BE2C (cell line): ENCODE measurements at regions not wholly inside any gene's neighbourhood (a gene's known extent, or its start where the extent isn't known, plus 50 kb on each side); places are given as distances from the start of the nearest gene placed in this dataset.

ENCODE experiments used
- DNase-seq: peaks from one replicate; pipeline ENCODE4 v3.0.0-alpha.2; 2020
- H3K27me3 ChIP-seq: fragments of 250-450 bp; sonication (Bioruptor Pico); 2 replicates; pipeline ENCODE4 v1.5.1; 2020; ENCODE audit warnings: mild to moderate bottlenecking
- H3K36me3 ChIP-seq: fragments of 250-450 bp; sonication (Bioruptor Pico); 2 replicates; pipeline ENCODE4 v1.5.1; 2020; ENCODE audit warnings: mild to moderate bottlenecking
- H3K4me1 ChIP-seq: fragments of 250-450 bp; sonication (Bioruptor Pico); 2 replicates; pipeline ENCODE4 v1.5.1; 2020
- H3K4me3 ChIP-seq: 2 replicates; pipeline ENCODE4 v1.5.1; 2011; ENCODE audit warnings: low read depth, low read length
- H3K9me3 ChIP-seq: fragments of 250-450 bp; sonication (Bioruptor Pico); 2 replicates; pipeline ENCODE4 v1.5.1; 2020
- CTCF ChIP-seq: IDR thresholded peaks from 2 replicates; pipeline ENCODE4 v1.5.1; 2012; ENCODE audit warnings: mild to moderate bottlenecking, low read depth, low read length

- H3K4me3 ChIP-seq: no peak overlapping the region
- TF ChIP-seq CTCF: no peak
- no peak for DNase-seq
- H3K9me3 ChIP-seq: no peaks in the 10 kb centered on the region
- no peaks in the 10 kb centered on the region for H3K36me3 ChIP-seq
- no peaks in the 10 kb centered on the region for H3K27me3 ChIP-seq
- H3K4me1 ChIP-seq: no peaks in the 10 kb centered on the region
Observed at GRCh38 chr5:115433918-115434317, 110.7 kb downstream of the FEM1C start.

- no peak for DNase-seq
- H3K9me3 ChIP-seq: no peaks in the 10 kb centered on the region
Observed at GRCh38 chr5:115432691-115433090, 111.9 kb downstream of the FEM1C start.

GRCh38 chr5:115431116-115431515 is 113.5 kb downstream of the FEM1C start:
- no peaks in the 10 kb centered on the region for H3K4me1 ChIP-seq
- DNase-seq: no peak
- no peaks in the 10 kb centered on the region for H3K36me3 ChIP-seq
- H3K9me3 ChIP-seq: no peaks in the 10 kb centered on the region
- no peaks in the 10 kb centered on the region for H3K27me3 ChIP-seq
- no peak for TF ChIP-seq CTCF
- no peak overlapping the region for H3K4me3 ChIP-seq

More at GRCh38 chr5:115432691-115433090, 111.9 kb downstream of the FEM1C start:
- Histone ChIP-seq H3K4me3 (no peak overlapping the region), H3K4me1 (no peaks in the 10 kb centered on the region), H3K36me3 (no peaks in the 10 kb centered on the region), H3K27me3 (no peaks in the 10 kb centered on the region)
- no peak for TF ChIP-seq CTCF

GRCh38 chr5:115430374-115430773 is 114.2 kb downstream of the FEM1C start:
- Histone ChIP-seq H3K4me1 (no peaks in the 10 kb centered on the region), H3K36me3 (no peaks in the 10 kb centered on the region)
- TF ChIP-seq CTCF: no peak

GRCh38 chr5:115429345-115429940 is 115.1 kb downstream of the FEM1C start:
- TF ChIP-seq CTCF: no peak
- H3K4me3 ChIP-seq: no peak overlapping the region
- DNase-seq: no peak

More at GRCh38 chr5:115430374-115430773, 114.2 kb downstream of the FEM1C start:
- Histone ChIP-seq H3K9me3 (no peaks in the 10 kb centered on the region), H3K4me3 (no peak overlapping the region), H3K27me3 (no peaks in the 10 kb centered on the region)
- no peak for DNase-seq

GRCh38 chr5:115428676-115429075 is 115.9 kb downstream of the FEM1C start:
- no peak for DNase-seq
- Histone ChIP-seq H3K9me3 (no peaks in the 10 kb centered on the region), H3K4me3 (no peak overlapping the region), H3K27me3 (no peaks in the 10 kb centered on the region), H3K4me1 (no peaks in the 10 kb centered on the region), H3K36me3 (no peaks in the 10 kb centered on the region)
- no peak for TF ChIP-seq CTCF

More at GRCh38 chr5:115429345-115429940, 115.1 kb downstream of the FEM1C start:
- H3K4me1 ChIP-seq: no peaks in the 10 kb centered on the region
- H3K27me3 ChIP-seq: no peaks in the 10 kb centered on the region
- H3K36me3 ChIP-seq: no peaks in the 10 kb centered on the region
- no peaks in the 10 kb centered on the region for H3K9me3 ChIP-seq
